GM19023 (cell line): ENCODE measurements at regions not wholly inside any gene's neighbourhood (a gene's known extent, or its start where the extent isn't known, plus 50 kb on each side); places are given as distances from the start of the nearest gene placed in this dataset.

ENCODE experiments used
- ATAC-seq: cut with Tn5 transposase; IDR thresholded peaks from one replicate; pipeline ENCODE4 v1.9.1; 2021; ENCODE audit warnings: mild to moderate bottlenecking, moderate library complexity; ENCODE audit not compliant: unreplicated experiment

GRCh38 chr13:109379930-109380329 lies 406.5 kb downstream of the IRS2 start:
- ATAC-seq = no peak

DNA sequence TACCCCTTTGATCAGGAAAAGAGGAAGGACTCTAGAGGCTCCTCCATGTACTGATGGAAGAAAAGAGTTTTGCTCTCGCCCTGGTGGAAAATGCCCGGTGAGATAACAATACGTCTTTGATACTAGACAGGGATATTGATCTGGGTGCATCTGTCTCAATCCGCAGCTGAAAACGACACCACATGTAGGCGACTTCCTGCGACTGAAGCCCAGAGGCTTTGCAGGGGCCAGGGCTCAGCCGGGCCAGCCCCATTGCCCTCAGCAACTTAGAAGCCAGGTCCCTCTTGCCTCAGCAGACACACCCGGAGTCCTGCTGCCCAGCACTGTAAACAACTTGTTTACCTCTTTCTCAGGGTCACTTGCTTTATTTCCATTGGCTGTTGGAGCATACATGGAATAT lies 409.4 kb downstream of the IRS2 start:
- no peak for ATAC-seq

DNA sequence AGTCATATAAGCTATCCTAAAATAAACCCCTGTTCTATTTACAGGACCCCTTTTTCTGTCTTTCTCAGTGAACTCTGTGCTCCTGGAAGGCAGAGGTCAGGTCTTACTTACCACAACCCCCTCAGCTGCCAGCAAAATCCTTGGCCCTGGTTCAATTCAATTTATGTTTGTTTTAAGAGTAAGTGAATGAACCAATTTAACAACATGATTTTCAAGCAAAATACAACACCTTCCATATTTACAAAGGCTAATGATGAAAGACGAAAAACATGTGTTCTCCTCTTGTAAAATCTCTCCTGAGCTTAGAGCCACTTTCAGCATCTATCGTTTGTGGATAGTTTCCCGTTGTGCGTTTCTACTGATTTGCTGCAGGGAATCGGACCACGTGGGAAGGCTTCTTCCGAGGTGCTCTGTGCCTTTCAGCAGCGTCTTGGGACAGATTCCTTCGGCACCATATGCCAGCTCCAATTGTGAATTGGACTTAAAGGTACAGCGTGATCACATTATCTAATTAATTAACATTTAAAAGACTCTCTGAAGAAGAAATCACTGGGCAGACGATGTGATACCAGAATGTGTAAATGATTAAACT lies 411.7 kb downstream of the IRS2 start:
- ATAC-seq = no peak

GRCh38 chr13:109372666-109373065 lies 413.7 kb downstream of the IRS2 start:
- ATAC-seq = no peak

DNA sequence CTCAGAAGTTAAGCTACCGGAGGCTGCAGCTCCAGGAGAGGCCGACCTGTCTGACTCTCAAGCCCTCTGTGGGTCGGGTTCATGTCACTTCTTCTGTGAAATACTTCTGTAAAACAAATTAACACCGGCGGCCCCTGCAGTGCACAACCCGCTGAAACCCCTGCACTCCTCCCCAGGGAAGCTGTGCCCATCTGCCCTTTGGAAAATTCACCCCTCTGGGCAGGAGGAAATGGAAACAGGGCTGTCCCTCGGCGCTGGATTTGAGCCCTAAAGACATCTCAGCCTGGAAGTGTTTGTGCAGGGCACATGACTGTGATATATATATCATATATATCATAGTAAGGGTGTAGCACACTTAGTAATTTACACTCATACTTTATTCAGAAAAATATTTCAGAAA lies 415.3 kb downstream of the IRS2 start:
- ATAC-seq = no peak

DNA sequence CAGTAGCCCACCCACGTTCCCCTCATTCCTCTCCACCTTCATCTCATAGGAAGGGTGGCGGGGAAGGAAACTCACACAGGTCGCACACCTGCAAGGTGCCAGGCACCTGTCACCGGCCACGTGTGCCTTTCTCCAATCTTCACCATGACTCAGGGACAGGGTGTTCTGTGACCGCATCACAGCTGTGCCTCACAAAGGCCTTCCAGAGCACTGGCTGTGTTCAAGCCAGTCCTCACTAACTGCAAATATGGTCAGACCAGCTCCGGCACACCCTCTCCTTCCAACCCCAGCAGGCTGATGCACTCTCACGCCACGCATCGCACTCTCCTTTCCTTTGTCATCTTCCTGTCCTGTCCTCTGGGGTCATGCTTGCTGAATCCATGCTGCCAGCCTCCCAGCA lies 415.9 kb downstream of the IRS2 start:
- ATAC-seq = no peak

DNA sequence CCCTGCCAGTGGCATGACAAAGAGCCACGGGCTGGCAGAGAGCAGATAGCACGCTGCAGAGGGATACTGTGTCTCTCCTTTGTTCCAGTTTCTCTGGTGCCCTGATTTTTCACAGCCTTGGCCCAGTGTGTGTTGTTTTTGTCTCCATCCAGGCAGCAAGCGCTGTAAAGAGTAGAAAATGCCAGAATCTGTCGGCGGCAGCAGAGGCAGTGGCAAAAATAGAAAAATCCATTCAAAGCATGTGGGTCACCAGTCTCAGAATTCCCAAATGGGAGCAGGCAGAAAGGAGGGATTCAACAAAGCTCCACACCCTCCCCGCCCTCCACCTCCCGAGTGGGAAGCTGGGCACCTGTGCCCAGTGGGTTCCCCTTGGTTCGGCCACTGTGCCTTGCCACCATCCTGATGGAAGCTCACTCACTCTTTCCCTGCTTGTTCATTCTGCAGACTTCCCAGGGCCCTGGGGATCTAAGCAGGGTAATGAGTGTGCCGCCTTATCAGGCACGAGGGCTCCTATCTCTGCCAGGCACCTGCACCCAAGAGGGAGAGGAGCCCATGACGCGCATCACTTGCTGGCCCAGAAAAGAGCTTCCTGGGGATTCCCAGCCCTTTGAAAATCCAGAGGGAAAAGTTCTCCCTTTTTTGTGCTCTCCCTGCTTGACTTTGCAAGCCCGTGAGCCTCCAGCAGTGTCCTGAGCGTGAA lies 416.9 kb downstream of the IRS2 start:
- no peak for ATAC-seq

GRCh38 chr13:109368230-109368629 lies 418.2 kb downstream of the IRS2 start:
- ATAC-seq = no peak

- ATAC-seq = no peak
Observed at GRCh38 chr13:109366525-109366924, 419.9 kb downstream of the IRS2 start.

GRCh38 chr13:109363431-109363830 lies 423.0 kb downstream of the IRS2 start:
- ATAC-seq = no peak

- ATAC-seq = no peak
Observed at GRCh38 chr13:109362616-109363015, 423.8 kb downstream of the IRS2 start.

DNA sequence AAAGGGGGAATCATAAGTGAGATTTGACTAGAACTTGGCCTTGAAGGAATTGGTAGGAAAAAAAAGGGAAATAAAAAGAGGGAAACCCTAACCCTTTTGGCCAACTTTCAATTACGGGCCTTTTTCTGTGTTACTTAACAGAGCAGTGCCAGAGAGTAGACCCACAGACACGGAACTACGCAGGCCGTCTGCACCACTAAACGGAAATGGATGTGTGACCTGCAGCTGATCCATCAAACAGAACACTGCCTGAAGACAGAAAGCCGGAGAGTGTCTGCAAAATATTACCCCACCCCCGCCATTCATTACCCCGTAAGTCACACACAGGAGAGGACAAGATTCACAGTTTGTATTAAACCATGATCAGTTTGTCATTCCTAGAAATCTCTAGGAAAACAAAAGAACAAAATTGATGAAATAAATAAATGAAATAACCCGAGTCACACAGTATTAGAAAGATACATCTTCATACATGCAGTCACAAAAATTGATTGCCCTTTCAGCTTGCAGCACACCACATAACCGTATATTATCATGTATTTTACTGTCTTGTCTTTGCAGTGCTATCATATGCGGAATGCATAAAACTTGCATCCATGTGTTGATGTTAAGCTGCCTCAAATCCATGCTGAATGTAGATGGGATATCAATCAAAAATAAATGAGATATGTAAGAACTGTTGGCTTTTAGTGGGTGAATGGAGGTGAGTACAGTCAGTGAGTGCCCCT lies 424.7 kb downstream of the IRS2 start:
- no peak for ATAC-seq

- ATAC-seq = no peak
Observed at GRCh38 chr13:109357751-109358471, 428.5 kb downstream of the IRS2 start.

DNA sequence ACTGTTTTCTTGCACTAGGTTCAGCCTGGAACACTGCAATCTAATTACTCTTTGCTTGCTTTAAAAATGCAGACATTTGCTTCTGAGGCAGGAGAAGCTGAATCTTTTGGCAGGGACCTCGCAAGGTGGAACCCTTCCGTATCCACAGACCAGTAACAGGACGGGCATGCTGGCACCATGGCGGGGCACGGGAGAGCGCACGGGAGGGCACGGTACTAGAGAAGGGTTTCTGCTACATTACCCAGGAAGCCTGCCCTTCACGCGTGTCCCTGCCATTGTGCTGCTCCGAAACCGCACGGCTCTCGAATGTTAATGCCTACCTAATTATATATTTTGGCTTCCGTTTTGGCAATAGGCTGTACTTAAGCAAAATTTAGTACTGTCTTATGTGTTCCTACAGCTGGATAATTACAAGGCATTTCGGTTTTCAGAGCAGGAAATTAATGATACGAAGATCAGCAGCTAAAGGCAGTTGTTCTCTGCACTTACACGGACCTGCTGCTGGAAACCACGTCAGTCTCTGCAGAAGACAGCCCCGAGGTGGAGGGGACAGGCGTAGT lies 430.4 kb downstream of the IRS2 start:
- no peak for ATAC-seq

GRCh38 chr13:109355166-109355565 lies 431.2 kb downstream of the IRS2 start:
- no peak for ATAC-seq

DNA sequence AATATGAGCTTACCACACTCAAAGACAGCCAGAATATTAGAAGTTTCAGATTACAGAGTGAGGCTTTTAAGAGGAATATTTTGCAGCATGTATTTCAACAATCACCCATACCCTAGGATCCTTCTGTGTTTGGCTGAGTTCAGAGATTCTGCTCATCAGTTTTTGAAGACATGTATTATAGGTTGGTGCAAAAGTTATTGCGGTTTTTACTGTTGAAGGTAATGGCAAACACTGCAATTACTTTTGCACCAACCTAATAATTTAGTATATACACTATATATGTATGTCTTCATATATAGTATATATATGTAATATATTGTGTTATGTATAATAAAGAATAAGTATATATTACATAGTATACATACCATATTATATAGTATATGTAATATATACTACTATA lies 435.1 kb downstream of the IRS2 start:
- no peak for ATAC-seq

DNA sequence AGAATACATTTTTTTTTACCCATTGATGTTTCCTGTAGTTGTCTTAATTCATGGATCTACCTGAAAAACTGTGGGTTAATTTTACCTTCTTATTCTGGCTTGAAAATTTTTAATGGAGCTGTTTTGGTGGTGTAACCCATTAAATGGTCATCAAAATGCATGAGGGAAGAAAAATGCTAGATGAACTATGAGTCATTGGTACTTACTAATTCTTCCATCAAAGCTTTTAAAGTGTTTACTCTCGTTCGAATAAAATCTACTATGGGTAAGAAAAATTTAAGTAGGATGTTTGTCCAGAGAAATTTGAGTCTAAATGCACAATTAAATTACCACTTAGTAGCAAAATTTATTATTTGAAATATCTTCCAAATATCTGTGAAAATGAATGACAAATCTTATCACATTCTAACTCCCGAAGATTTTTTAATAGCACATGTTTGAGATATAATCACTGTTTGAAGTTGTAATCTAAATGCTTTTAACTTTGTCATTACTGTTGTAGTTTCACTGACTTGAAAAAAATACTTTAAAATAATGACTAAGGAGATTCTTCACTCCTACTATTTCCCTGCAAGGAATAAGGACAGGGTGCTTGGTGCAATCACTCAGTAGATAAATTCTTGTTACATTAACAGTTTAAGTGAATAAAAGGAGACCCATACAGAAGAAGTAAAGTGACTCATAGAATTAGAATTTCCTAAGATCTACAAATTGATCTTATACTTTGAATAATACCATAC lies 437.7 kb downstream of the IRS2 start:
- no peak for ATAC-seq

DNA sequence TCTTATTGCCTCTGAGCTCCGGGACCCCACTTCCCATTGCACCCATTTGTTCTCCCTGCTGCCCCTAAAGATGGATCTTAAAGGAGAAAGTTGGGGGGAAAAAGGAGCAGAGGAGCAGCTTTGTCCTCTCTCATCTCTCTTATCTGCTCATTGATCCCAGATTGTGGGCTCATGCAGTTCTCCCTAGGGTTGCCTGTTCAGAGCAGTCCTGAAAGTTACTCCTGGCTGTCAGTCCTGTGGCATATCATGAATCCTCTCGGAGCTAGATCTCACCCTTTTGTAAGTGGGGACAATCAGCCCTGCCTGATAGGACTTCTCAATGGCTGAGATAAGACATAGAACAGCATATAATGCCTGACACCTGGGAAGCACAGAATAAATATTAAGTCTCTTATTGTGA lies 440.3 kb downstream of the IRS2 start:
- ATAC-seq = no peak

- ATAC-seq = no peak
Observed at GRCh38 chr13:109345433-109345941, 440.9 kb downstream of the IRS2 start.

GRCh38 chr13:109344552-109345157 lies 441.7 kb downstream of the IRS2 start:
- ATAC-seq = no peak
